NB4 (cell line): ENCODE measurements at regions not wholly inside any gene's neighbourhood (a gene's known extent, or its start where the extent isn't known, plus 50 kb on each side); places are given as distances from the start of the nearest gene placed in this dataset.
"Not testable (repeated sequence)": the region's sequence is repeated elsewhere in the genome, so short reads cannot be mapped to it uniquely, and the experiment has no call there.

ENCODE experiments used
- MAX ChIP-seq: IDR thresholded peaks from 2 replicates; pipeline ENCODE4 v1.6.1; 2011; ENCODE audit warnings: low read depth, low read length
- MYC ChIP-seq: IDR thresholded peaks from 2 replicates; pipeline ENCODE4 v1.6.1; 2011; ENCODE audit warnings: low read depth, low read length
- POLR2A ChIP-seq: IDR thresholded peaks from 2 replicates; pipeline ENCODE4 v1.6.1; 2011; ENCODE audit warnings: mild to moderate bottlenecking; ENCODE audit not compliant: insufficient read length; ENCODE audit errors: extremely low read depth
- TF ChIP-seq, protein P1 (sequence below): IDR thresholded peaks from one replicate; pipeline ENCODE4 v1.5.1; 2012; ENCODE audit warnings: low read depth, low read length

DNA sequence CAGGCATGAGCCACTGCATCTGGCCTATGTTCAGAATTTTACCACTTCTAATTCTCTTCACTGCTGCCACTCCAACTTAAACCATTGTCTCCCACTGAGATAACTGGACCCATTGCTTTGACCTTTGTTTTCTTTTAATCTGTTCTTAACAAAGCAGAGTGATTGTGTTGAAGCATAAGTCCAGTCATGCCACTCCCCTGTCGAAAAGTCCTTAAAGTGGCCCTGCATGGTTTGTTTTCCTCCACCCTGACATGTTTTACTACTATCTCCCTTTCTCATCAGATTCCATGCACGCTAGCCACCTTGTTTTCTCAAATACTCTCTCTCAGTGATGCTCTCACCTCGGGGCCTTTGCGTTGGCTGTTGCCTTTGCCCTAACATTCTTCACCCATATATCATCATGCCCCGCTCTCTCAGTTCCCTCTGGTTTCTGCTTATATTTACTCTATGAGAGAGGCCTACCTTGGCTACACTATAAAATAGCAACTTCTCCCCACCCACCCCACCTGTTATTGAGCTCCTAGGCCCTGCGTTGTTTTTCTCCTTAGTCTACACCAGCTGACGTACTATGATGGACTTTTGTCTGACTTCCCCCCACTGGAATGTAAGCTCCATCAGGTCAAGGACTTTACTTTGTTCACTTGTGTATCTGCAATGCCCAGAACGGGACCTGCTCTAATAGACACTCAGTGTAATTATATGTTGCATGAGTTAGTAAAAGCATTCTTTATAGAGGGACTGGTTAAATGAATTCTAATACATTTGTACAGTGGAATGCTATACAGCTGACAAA is 75.6 kb upstream of the GARIN1A start:
- TF ChIP-seq POLR2A, MYC, MAX: not testable (repeated sequence)
- TF ChIP-seq, protein P1, sequence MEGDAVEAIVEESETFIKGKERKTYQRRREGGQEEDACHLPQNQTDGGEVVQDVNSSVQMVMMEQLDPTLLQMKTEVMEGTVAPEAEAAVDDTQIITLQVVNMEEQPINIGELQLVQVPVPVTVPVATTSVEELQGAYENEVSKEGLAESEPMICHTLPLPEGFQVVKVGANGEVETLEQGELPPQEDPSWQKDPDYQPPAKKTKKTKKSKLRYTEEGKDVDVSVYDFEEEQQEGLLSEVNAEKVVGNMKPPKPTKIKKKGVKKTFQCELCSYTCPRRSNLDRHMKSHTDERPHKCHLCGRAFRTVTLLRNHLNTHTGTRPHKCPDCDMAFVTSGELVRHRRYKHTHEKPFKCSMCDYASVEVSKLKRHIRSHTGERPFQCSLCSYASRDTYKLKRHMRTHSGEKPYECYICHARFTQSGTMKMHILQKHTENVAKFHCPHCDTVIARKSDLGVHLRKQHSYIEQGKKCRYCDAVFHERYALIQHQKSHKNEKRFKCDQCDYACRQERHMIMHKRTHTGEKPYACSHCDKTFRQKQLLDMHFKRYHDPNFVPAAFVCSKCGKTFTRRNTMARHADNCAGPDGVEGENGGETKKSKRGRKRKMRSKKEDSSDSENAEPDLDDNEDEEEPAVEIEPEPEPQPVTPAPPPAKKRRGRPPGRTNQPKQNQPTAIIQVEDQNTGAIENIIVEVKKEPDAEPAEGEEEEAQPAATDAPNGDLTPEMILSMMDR: not testable (repeated sequence)
